DMS 273 (cell line): ENCODE measurements at regions not wholly inside any gene's neighbourhood (a gene's known extent, or its start where the extent isn't known, plus 50 kb on each side); places are given as distances from the start of the nearest gene placed in this dataset.
A peak's percentile ranks its signal among the peaks of the same experiment; 100 is the strongest.

Experiments
- DNase-seq: peaks from one replicate; lab custom pipeline; 2025; ENCODE audit not compliant: unreplicated experiment; lab: John Stamatoyannopoulos, UW

GRCh38 chr6:44657206-44657819 is 269.8 kb downstream of the CDC5L start:
- peak; percentile 17 for DNase-seq

- DNase-seq, result no peak
Measured at GRCh38 chr6:44658571-44658970, 271.1 kb downstream of the CDC5L start.

GRCh38 chr6:44659726-44660125 is 272.2 kb downstream of the CDC5L start:
- DNase-seq, result no peak

GRCh38 chr6:44660561-44661220 is 273.2 kb downstream of the CDC5L start:
- no peak for DNase-seq

GRCh38 chr6:44661221-44662008 is 273.9 kb downstream of the CDC5L start:
- peak; percentile 46 for DNase-seq

GRCh38 chr6:44662461-44663121 is 275.1 kb downstream of the CDC5L start:
- DNase-seq, result no peak

GRCh38 chr6:44663860-44664634 is 276.5 kb downstream of the CDC5L start:
- no peak for DNase-seq

- no peak for DNase-seq
Measured at GRCh38 chr6:44664716-44665115, 277.2 kb downstream of the CDC5L start.

- no peak for DNase-seq
Measured at GRCh38 chr6:44665143-44665542, 277.6 kb downstream of the CDC5L start.

GRCh38 chr6:44665683-44666082 is 278.2 kb downstream of the CDC5L start:
- DNase-seq, result no peak

DNA sequence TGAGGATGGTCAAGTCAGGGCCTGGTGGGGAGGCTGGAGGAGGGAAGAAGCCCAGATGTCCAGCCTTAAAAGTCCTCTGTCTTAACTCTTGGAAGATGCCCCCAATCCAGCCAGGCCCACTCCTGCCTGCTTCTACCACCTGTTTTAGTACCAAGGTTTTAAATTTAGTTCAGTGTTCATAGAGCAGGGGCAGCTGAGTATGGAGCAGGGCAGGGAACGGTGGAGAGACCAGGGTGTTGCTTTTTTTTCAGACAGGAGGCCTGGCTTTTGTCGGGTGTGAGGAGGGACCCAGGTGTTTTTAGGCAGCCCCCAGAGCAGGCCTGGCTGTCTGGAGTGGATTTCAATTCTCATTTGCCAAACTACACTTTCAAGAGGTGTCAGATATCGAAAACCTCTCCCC is 278.8 kb downstream of the CDC5L start:
- no peak for DNase-seq

DNA sequence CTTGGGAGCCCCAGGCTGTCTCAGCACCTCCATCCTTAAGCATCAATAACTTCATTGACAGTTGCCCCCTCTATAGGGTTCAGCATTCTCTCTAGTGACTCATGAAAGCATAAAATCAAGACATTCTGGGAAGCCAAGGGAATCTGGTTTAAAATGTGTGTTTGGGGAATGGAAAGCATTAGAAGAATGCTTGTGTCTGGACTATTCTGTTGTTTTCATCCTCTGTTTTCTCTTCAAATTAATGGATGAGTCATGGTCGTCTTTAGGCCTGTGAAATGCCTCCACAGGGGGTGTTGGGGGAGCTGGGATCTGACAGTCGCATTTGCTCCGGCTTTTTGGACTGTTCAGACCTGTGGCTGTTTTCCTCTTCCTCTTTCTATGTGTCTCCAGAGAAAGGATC is 279.7 kb downstream of the CDC5L start:
- DNase-seq, result no peak

GRCh38 chr6:44667668-44668390 is 280.3 kb downstream of the CDC5L start:
- DNase-seq, result peak; percentile 59

- no peak for DNase-seq
Measured at GRCh38 chr6:44668391-44668930, 281.0 kb downstream of the CDC5L start.

GRCh38 chr6:44668976-44669934 is 281.7 kb downstream of the CDC5L start:
- no peak for DNase-seq

DNA sequence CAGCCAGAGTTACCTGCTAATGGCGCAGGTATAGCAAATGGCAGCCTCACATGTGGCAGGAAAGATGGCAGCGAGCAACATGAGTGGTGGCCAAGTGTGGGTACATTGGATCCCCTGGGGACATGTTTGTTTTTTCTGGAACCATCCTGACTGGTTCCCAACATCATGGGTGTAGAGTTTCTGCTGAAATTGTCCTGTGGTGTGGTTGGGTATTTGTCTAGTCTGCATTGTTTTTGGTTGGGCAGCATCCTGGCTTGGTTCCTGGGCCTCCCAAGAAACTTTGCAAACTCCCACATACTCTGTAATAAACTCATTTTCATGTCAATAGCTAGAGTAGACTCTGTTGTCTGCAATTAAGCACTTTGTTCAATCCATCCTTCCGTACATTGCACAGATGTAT is 282.6 kb downstream of the CDC5L start:
- no peak for DNase-seq

GRCh38 chr6:44671333-44671732 is 283.8 kb downstream of the CDC5L start:
- no peak for DNase-seq

GRCh38 chr6:44672086-44672485 is 284.6 kb downstream of the CDC5L start:
- no peak for DNase-seq

GRCh38 chr6:44672841-44673240 is 285.3 kb downstream of the CDC5L start:
- no peak for DNase-seq
